ENCODE measurements at regions not wholly inside any gene's neighbourhood (a gene's known extent, or its start where the extent isn't known, plus 50 kb on each side); places are given as distances from the start of the nearest gene placed in this dataset.

DNA sequence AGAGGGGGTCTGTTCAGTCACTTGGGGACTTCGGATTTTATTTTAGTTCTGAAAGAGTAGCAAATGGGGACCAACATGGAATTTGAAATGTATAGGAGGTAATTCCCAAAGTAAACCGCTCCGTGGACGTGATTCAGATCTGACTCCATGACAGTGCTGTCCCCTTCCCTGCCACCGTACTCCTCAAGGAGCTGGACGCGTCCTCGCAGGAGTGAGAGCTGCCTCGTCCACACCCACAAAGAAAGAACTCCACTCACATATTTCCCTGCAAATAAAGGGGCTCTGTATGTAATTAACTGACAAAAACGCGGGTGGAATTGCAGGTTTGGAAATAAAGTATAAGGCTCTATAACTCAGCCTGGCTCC, 183.6 kb downstream of the ETS2 start:
- TF ChIP-seq, protein P1, sequence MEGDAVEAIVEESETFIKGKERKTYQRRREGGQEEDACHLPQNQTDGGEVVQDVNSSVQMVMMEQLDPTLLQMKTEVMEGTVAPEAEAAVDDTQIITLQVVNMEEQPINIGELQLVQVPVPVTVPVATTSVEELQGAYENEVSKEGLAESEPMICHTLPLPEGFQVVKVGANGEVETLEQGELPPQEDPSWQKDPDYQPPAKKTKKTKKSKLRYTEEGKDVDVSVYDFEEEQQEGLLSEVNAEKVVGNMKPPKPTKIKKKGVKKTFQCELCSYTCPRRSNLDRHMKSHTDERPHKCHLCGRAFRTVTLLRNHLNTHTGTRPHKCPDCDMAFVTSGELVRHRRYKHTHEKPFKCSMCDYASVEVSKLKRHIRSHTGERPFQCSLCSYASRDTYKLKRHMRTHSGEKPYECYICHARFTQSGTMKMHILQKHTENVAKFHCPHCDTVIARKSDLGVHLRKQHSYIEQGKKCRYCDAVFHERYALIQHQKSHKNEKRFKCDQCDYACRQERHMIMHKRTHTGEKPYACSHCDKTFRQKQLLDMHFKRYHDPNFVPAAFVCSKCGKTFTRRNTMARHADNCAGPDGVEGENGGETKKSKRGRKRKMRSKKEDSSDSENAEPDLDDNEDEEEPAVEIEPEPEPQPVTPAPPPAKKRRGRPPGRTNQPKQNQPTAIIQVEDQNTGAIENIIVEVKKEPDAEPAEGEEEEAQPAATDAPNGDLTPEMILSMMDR (IDR thresholded peaks at IDR 0.05): no peak
- no peak for TF ChIP-seq POLR2AphosphoS5 (IDR thresholded peaks at IDR 0.05; ENCODE audit: low read depth, low read length)
